Superior temporal gyrus (tissue), 1 donor: ENCODE measurements at regions not wholly inside any gene's neighbourhood (a gene's known extent, or its start where the extent isn't known, plus 50 kb on each side); places are given as distances from the start of the nearest gene placed in this dataset.

Experiments used
- DNase-seq: peaks from one replicate; pipeline ENCODE4 v3.0.0-alpha.2; 2016; ENCODE audit errors: extremely low spot score

- DNase-seq = no peak
Measured at GRCh38 chr6:134866563-134866962, 83.3 kb downstream of the ALDH8A1 start.

- no peak for DNase-seq
Measured at GRCh38 chr6:134864558-134864957, 85.3 kb downstream of the ALDH8A1 start.

DNA sequence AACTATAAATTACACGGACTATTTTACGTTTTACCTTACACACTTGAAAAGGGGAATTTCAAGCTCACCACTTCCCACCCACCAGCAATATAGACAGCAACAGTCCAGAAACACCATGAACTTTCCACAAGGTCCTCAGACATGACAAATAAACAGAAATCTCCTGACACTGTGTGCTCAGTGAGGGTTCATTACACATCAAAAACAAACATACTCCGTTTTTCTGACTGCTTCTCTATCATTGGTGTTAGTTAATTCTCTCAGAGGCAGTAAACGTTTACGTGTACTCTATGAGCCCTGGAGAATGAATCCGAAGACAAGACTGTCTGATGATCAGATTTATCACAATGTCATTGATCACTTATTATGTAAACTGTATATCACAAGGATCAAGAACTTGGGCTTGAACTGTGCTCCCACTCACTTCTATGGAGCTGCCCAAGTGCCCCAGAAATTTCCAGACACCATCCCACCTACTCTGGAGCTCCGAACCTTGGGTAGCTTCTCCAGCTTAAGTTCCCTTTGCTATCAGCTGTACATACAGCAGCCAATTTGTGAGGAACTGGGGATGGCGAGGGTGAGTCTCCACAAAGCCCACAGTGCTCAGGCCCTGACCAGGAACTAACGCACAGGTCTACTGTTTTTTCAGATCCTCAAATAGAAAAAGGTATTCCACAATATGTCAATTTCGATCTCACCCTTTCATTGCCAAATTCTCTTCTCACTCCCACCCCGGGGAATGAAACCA is 86.0 kb downstream of the ALDH8A1 start:
- DNase-seq = no peak

DNA sequence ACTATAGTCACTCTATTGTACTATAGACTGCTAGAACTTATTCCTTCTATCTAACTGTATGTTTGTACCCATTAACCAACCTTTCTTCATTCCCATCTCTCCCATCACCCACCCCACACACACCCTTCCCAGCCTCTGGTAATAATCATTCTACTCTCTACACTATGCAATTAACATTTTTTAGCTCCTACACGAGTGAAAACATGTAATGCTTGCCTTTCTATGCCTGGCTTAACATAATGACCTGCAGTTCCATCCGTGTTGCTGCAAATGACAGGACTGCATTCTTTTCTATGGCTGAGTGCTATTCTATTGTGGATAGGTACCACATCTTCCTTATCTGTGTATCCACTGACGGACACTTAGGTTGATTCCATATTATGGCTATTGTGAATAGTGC is 95.5 kb downstream of the ALDH8A1 start:
- DNase-seq = no peak

- DNase-seq = no peak
Measured at GRCh38 chr6:134853111-134854055, 96.5 kb downstream of the ALDH8A1 start.

DNA sequence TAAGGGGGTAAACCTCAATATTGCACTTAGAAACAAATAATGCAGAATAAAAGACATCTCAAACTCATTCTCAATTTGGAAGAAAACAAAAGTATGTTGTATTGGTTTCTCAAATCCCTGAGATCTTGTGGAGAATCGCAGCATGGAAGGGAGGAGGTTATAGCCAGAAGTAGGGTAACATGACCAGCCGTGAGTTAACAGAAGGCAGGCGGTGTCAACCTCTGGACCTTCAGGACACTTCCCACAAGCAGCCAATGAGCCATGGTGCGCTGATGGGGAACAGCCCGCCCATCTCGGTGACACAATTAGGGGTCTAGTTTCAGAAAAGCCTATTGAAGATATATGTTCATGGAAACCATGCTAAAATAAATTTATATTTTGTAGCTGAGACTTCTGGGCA is 98.4 kb downstream of the ALDH8A1 start:
- DNase-seq = no peak

DNA sequence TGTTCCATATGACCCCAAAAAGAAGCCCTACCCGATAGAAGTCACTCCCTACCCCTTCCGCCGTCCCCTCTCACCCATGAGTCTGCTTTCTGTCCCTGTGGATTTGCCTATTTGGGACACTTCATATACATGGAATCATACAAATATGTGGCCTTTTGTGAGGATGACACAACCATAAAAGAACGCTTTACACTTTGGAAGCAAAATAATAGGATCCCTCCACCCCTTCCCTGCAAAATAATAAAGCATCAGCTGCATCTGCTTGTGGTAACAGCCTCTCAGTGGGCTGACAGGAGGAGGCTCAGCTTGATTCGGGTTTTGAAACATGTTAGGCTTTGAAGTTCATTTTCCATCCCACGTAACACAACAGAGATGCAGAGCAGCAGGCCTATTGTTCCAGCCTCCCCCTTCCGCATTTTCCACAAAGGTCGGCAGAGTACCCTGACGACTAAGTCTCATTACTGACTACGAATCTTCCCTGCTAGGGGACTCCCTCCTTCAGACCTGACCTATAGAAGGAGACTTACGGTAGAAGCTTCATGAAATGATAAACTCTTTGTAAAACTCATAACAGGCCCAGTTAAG is 99.1 kb downstream of the ALDH8A1 start:
- DNase-seq = no peak

DNA sequence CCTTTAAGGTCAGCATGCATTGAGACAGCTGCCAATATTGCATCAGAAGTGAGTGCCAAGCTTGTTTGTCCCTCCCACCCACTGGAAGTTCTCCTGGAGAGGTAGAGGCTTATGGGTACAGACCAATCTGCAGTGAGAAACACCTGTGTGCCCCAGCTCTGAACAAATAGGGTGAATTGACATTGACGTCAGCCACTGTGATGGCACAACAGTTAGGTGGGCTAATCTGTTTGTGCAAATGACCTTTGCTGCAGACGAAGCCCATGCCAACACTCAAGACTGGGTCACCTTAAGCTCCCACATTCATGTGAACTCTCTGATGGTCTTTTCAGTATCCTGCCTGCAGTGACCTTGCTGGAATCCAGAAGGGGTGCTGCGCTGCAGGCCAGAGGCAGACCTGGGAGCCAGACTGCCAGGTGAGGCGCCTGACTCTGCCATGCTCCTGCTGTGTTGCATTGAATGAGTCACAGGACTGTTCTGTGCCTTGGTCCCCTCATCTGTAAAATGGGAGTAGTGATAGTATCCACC is 99.9 kb downstream of the ALDH8A1 start:
- DNase-seq = no peak

GRCh38 chr6:134848076-134848475 is 101.8 kb downstream of the ALDH8A1 start:
- DNase-seq = no peak

GRCh38 chr6:134846865-134847264 is 103.0 kb downstream of the ALDH8A1 start:
- no peak for DNase-seq

DNA sequence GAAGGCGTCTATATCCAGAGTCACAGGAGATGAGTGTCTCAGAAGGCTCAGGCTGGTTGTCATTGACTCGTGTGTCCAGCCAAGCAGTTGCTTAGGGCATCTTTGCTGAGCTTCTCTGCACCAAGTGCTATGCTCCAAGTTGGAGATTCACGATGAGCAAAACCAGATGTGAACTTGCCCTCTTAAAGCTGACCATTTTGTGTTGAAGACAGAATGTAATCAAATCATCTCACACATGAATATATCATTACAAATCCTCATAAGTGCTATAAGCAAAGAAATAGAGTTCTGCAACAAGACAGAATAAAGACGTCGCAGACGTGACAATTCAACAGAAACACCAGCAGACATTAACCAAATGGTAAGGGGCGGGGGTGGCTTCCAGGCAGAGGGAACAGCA is 103.9 kb downstream of the ALDH8A1 start:
- no peak for DNase-seq

GRCh38 chr6:134844120-134844519 is 105.8 kb downstream of the ALDH8A1 start:
- DNase-seq = no peak

- no peak for DNase-seq
Measured at GRCh38 chr6:134840086-134840867, 109.6 kb downstream of the ALDH8A1 start.

- DNase-seq = no peak
Measured at GRCh38 chr6:134835993-134836392, 113.9 kb downstream of the ALDH8A1 start.

DNA sequence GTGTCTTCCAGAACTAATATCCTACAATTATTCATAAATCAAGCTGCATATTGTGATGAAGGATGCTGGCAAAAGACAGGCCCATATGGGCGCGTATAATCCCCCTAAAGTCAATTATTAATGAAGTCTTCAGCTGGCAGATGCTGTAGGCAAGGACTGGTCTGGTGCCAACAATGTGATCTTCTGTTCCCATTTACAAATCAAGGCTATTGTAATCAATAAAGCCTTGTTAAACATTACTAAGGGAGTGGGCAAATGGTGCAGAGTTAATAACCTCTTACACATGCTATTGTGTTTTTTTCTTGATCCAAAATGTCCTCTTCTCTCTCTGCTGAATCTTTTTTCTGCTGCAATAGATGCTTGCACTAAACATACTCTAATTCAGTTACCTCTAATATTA is 119.0 kb downstream of the ALDH8A1 start:
- DNase-seq = no peak

DNA sequence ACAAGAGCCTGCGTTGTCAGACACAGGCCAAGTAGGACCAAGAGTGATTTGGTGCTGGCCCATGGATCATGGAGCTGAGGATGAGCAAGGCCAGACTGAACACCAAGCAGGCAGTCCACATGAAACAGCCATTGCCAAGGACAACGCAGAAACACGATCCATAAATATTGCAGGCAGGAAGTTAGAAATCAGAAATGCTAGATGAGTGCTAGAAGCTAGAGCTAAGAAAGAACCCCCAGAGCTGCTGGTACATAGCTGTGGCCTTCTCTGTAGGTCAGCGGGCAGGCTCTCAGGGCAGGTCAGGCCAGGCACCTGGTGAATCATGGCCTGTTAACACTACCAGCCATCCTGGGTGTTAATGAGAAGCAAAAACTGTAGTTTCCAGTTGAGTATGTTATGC is 119.7 kb downstream of the ALDH8A1 start:
- no peak for DNase-seq

DNA sequence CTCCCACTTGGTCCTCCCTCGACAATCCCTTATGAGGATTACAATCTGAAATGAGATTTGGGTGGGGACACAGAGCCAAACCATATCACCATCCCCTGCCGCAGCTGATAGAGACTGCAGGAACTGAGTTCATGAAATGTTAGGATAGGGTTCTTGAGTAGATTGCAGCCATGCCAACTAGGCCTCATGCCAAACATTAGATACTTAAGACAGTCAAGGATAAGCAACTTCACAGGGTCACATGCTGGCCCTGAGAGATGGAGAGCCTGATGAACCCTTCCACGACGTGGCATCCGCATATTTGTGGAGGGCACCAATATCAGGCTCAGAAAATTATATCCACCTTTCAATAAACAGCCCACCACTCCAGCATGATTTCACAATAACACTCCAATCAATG is 121.3 kb downstream of the ALDH8A1 start:
- no peak for DNase-seq

DNA sequence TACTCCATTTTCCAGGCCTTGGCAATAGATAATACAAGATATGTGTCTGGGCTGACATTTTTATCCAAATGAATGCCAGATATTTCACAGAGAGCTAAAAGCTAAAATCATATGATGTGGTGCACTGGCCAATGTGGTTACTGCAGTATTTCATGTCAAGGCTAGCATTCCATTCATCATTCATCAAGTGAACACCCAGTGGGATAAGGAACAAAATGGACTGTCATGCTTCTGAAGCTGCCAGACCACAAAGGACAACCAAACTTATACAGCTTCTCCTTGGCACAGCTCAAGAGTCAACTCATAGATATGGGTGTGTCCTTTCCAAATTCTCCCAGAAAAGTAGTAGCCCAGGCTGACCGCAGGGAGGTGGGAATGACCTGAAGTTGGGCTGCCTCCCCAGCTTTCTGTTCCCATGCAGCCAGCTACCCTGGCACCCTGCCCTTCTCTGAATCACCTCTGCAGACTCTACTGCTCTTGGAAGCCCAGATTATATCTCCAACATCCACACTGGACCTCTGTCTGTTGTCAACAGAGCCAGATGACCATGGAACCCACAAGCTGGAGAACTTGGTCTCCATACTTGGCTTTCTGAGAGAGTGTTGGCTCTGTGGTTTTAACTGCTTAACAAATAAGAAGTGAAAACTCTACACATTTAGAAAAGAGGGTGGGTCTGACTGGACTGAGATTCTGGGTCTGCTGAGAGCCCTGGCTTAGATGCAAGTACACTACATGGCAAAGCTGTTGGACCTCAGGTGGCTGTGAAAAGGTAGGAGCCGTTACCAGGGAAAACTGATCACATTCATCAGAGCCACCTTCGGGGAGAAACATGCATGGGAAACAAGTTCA is 122.8 kb downstream of the ALDH8A1 start:
- DNase-seq = no peak

- no peak for DNase-seq
Measured at GRCh38 chr6:134823710-134824034, 126.2 kb downstream of the ALDH8A1 start.

DNA sequence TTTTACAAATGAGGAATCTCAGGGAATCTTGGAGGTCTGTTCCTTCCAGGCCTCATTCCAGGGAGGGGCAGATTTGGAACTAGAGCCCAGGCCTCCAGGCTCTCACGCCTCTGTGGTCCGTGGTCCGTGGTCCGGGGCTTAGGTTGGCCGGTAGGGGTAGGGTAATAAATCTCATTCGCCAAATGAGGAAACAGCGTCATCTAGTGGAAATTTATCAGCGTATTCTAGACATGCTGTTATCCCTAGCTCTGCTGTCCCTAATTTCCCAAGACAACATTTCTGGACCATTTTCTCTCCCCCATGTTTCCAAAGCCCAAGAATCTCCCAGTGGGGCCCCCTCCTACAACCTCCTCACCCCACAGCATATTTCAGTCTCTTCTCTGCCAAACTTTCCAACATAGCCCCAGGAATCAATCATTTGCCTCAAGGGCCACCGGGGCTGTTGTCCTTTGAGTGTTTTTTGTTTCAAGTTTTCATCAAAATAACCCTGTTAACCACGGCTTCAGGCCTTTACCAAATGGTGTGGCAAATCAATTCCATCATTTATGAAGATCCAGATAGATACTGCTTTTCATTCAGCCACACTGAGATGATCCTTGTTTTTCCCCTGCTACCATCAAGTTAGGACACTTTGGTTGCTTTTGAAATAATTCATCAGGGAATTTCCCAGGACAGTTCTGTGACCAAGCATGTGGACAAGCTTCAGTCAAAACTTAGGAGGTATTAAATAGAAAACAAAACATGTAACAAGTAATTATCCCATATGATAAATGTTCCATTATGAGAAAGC is 126.8 kb downstream of the ALDH8A1 start:
- peak; percentile 98 for DNase-seq
